ENCODE measurements at regions not wholly inside any gene's neighbourhood (a gene's known extent, or its start where the extent isn't known, plus 50 kb on each side); places are given as distances from the start of the nearest gene placed in this dataset.

DNA sequence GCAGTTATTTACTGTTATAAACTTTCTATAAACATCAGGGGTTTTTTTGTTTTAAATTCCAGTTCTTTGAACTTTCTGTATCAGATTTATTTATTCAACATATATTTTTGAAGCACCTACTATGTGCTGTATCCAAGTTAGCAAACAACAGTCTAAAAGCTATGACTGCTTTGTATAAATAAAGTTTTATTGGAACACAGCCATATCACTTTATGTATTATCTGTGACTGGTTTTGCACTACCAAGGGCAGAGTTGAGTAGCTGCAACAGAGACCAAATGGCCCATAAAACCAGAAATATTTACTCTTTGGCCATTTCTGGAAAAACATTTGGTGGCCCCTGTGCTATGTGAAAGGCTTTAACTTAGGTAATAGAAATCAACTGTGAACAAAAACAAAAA, 110.2 kb upstream of the ERCC4 start:
- Histone ChIP-seq H3K9me1 (ENCODE audit: insufficient read depth, low read length) (no peaks in the 10 kb centered on the region), H2BK20ac (ENCODE audit: low read depth, low read length) (no peak overlapping the region), H3K4me1 (ENCODE audit: control insufficient read depth, insufficient read depth, low read length) (no peaks in the 10 kb centered on the region), H2BK5ac (ENCODE audit: low read depth, low read length, poor library complexity, severe bottlenecking) (no peak overlapping the region), H4K5ac (ENCODE audit: low read depth, low read length) (no peak overlapping the region), H3K4ac (ENCODE audit: low read depth, low read length) (no peak overlapping the region), H4K8ac (ENCODE audit: low read depth in 2 of 2, low read length in 2 of 2) (no peak overlapping the region), H2AFZ (replicated peaks; ENCODE audit: low read length, poor library complexity) (no peak overlapping the region), H3K27me3 (ENCODE audit: control insufficient read depth, insufficient read depth, low read length) (no peaks in the 10 kb centered on the region), H3K4me2 (ENCODE audit: low read depth, low read length) (no peak overlapping the region), H3K79me1 (ENCODE audit: low read depth in 1 of 2, low read length in 2 of 2) (no peaks in the 10 kb centered on the region), H3K4me3 (ENCODE audit: insufficient read depth, low read depth, low read length) (no peak overlapping the region), H4K91ac (ENCODE audit: insufficient read depth, low read depth, low read length) (no peak overlapping the region), H2AK5ac (ENCODE audit: low read depth, low read length) (no peak overlapping the region), H2BK15ac (ENCODE audit: low read depth, low read length) (no peak overlapping the region), H3K36me3 (ENCODE audit: control insufficient read depth, insufficient read depth, low read length) (no peaks in the 10 kb centered on the region), H3K27ac (ENCODE audit: insufficient read depth, low read length) (no peak overlapping the region), H4K20me1 (ENCODE audit: insufficient read depth, low read length) (no peaks in the 10 kb centered on the region), H2AK9ac (replicated peaks; ENCODE audit: low read depth, low read length, poor library complexity) (no peak overlapping the region), H3K9ac (ENCODE audit: low read depth, low read length) (no peak overlapping the region), H3K9me3 (ENCODE audit: control insufficient read depth, insufficient read depth, low read length) (peaks cover 2% of the 10 kb centered on the region; the same call in 1 of the 2 replicates), H3K18ac (ENCODE audit: low read depth, low read length) (no peak overlapping the region), H2BK120ac (ENCODE audit: low read depth, low read length) (no peak overlapping the region), H3K14ac (replicated peaks; ENCODE audit: low read depth, low read length) (no peak overlapping the region), H3K23ac (ENCODE audit: low read depth, low read length) (no peak overlapping the region), H3K56ac (ENCODE audit: extremely low read depth, insufficient read depth, low read length) (no peak overlapping the region)
- ChIA-PET POLR2A (ENCODE audit: unreplicated experiment) (no interaction called here), CTCF (no interaction called here)
- DNase-seq (no peak), ATAC-seq (ENCODE audit: low read depth) (no peak)
- in situ Hi-C loops (cut with MboI; ENCODE audit: low sequenced_read_pairs): no loop called here
- TF ChIP-seq SMC3 (IDR thresholded peaks at IDR 0.05; ENCODE audit: low read depth, low read length) (no peak), NFE2L2 (IDR thresholded peaks at IDR 0.05; ENCODE audit: low read depth, low read length) (no peak), RCOR1 (IDR thresholded peaks at IDR 0.05; ENCODE audit: insufficient replicate concordance, low read length) (no peak), CHD1 (IDR thresholded peaks at IDR 0.05; ENCODE audit: low read depth, low read length) (no peak), MXI1 (IDR thresholded peaks at IDR 0.05; ENCODE audit: borderline replicate concordance, low read depth, low read length) (no peak), MAFK (IDR thresholded peaks at IDR 0.05; ENCODE audit: low read depth, low read length) (no peak), CEBPB (IDR thresholded peaks at IDR 0.05; ENCODE audit: low read depth, low read length) (no peak), RAD21 (IDR thresholded peaks at IDR 0.05; ENCODE audit: low read length) (no peak), MAZ (IDR thresholded peaks at IDR 0.05; ENCODE audit: borderline replicate concordance, low read depth, low read length) (no peak)
- TF ChIP-seq, protein P1, sequence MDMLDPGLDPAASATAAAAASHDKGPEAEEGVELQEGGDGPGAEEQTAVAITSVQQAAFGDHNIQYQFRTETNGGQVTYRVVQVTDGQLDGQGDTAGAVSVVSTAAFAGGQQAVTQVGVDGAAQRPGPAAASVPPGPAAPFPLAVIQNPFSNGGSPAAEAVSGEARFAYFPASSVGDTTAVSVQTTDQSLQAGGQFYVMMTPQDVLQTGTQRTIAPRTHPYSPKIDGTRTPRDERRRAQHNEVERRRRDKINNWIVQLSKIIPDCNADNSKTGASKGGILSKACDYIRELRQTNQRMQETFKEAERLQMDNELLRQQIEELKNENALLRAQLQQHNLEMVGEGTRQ (IDR thresholded peaks at IDR 0.05; ENCODE audit: low read depth, low read length): no peak
- TF ChIP-seq, protein P2, sequence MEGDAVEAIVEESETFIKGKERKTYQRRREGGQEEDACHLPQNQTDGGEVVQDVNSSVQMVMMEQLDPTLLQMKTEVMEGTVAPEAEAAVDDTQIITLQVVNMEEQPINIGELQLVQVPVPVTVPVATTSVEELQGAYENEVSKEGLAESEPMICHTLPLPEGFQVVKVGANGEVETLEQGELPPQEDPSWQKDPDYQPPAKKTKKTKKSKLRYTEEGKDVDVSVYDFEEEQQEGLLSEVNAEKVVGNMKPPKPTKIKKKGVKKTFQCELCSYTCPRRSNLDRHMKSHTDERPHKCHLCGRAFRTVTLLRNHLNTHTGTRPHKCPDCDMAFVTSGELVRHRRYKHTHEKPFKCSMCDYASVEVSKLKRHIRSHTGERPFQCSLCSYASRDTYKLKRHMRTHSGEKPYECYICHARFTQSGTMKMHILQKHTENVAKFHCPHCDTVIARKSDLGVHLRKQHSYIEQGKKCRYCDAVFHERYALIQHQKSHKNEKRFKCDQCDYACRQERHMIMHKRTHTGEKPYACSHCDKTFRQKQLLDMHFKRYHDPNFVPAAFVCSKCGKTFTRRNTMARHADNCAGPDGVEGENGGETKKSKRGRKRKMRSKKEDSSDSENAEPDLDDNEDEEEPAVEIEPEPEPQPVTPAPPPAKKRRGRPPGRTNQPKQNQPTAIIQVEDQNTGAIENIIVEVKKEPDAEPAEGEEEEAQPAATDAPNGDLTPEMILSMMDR (conservative IDR thresholded peaks at IDR 0.05; ENCODE audit: low read depth, low read length): no peak
- TF ChIP-seq, protein P3, sequence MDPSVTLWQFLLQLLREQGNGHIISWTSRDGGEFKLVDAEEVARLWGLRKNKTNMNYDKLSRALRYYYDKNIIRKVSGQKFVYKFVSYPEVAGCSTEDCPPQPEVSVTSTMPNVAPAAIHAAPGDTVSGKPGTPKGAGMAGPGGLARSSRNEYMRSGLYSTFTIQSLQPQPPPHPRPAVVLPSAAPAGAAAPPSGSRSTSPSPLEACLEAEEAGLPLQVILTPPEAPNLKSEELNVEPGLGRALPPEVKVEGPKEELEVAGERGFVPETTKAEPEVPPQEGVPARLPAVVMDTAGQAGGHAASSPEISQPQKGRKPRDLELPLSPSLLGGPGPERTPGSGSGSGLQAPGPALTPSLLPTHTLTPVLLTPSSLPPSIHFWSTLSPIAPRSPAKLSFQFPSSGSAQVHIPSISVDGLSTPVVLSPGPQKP (IDR thresholded peaks at IDR 0.05; ENCODE audit: borderline replicate concordance, low read depth, low read length): no peak
- dilution Hi-C loops (cut with HindIII; ENCODE audit: low sequenced_read_pairs, unreplicated experiment): no loop called here
- intact Hi-C loops (cut with micrococcal nuclease): no loop called here
- BruUV-seq (replicated peaks): no TSS peak

All from IMR-90 (cell line).